HCT116 (cell line): ENCODE measurements at regions not wholly inside any gene's neighbourhood (a gene's known extent, or its start where the extent isn't known, plus 50 kb on each side); places are given as distances from the start of the nearest gene placed in this dataset.

Experiments used
- ATAC-seq: fragments of 200-7000 bp; cut with Tn5 transposase; 2 replicates; pipeline ENCODE4 v1.9.1; 2020; ENCODE audit warnings: mild to moderate bottlenecking, moderate library complexity
- BruUV-seq: library from RNA; stranded (reverse); fragments of 400-500 nt; replicated peaks from 2 replicates; lab custom pipeline; 2021; lab: Mats Ljungman, UMichigan
- CTCF ChIA-PET: fragments of 300-600 bp; sonication (Branson Sonifier 250); formaldehyde crosslinking; loops from one replicate; lab custom pipeline; 2021; ENCODE audit warnings: antibody characterized with exemption; lab: Charles Lee
- POLR2A ChIA-PET: fragments of 300-600, 350-600 bp; sonication (Branson Sonifier 250); formaldehyde crosslinking; loops from one replicate; lab custom pipeline; 2021; ENCODE audit warnings: antibody characterized with exemption; lab: Charles Lee
- RAD21 ChIA-PET, 2 experiments: fragments of 300-600 bp; sonication (Branson Sonifier 250); formaldehyde crosslinking; loops; one replicate each; lab custom pipeline; 2023; ENCODE audit warnings: low total read pairs in 2 of 2; ENCODE audit not compliant: uncharacterized antibody in 2 of 2, unreplicated experiment in 2 of 2, low non-redundant PET in 1 of 2; lab: Charles Lee
- DNase-seq: peaks from one replicate; pipeline ENCODE4 v3.0.0-alpha.2; 2010; ENCODE audit warnings: low read depth, low spot score
- H2AFZ ChIP-seq: fragments of 200-600 bp; shearing (Covaris generic), sonication (generic); 2 replicates; pipeline ENCODE4 v1.6.1; 2017; ENCODE audit warnings: low read depth, mixed run types, mixed read lengths, antibody characterized with exemption, low read length; ENCODE audit not compliant: poor library complexity, severe bottlenecking
- H3K27ac ChIP-seq: 2 replicates; pipeline ENCODE4 v1.5.1; 2012; ENCODE audit warnings: low read depth, low read length
- H3K27me3 ChIP-seq: fragments of 200-600 bp; sonication (generic); 2 replicates; pipeline ENCODE4 v1.6.1; 2016; ENCODE audit warnings: mixed run types, low read length, mixed read lengths; ENCODE audit not compliant: insufficient read depth
- H3K36me3 ChIP-seq, 2 experiments: fragments of 200-500 bp in 1 of 2; fragments of 200-600 bp in 1 of 2; sonication (Bioruptor generic) in 1 of 2; sonication (generic) in 1 of 2; 2 replicates each; pipeline versions ENCODE4 v1.5.1 to v1.6.1; 2014 to 2016; ENCODE audit warnings: low read length in 2 of 2, inconsistent platforms in 1 of 2, mixed read lengths in 1 of 2, mixed run types in 1 of 2; ENCODE audit not compliant: insufficient read depth in 2 of 2, control insufficient read depth in 1 of 2
- H3K4me1 ChIP-seq, 2 experiments: fragments of 200-600 bp in 1 of 2; sonication (generic) in 1 of 2; 2 replicates each; pipeline versions ENCODE4 v1.5.1 to v1.6.1; 2012 to 2017; ENCODE audit warnings: low read length in 2 of 2, inconsistent platforms in 1 of 2, mild to moderate bottlenecking in 1 of 2, mixed read lengths in 1 of 2, mixed run types in 1 of 2, moderate library complexity in 1 of 2; ENCODE audit not compliant: insufficient read depth in 2 of 2, control insufficient read depth in 1 of 2
- H3K4me2 ChIP-seq: fragments of 200-600 bp; sonication (generic); 2 replicates; pipeline ENCODE4 v1.6.1; 2017; ENCODE audit warnings: mixed run types, low read length, mixed read lengths
- H3K4me3 ChIP-seq, 2 experiments: fragments of 200-600 bp in 1 of 2; sonication (generic) in 1 of 2; replicated peaks in 1 of 2; 2 replicates each; pipeline ENCODE4 v1.5.1; 2011 to 2016; ENCODE audit warnings: low read length in 2 of 2, control low read depth in 1 of 2, low read depth in 1 of 2, mild to moderate bottlenecking in 1 of 2, mixed read lengths in 1 of 2, mixed run types in 1 of 2
- H3K79me2 ChIP-seq: fragments of 200-600 bp; sonication (generic); 2 replicates; pipeline ENCODE4 v1.6.1; 2017; ENCODE audit warnings: mild to moderate bottlenecking, mixed run types, low read length, moderate library complexity, mixed read lengths; ENCODE audit not compliant: insufficient read depth
- H3K9ac ChIP-seq: fragments of 200-600 bp; sonication (generic); 2 replicates; pipeline ENCODE4 v1.6.1; 2016; ENCODE audit warnings: low read length, mixed read lengths
- H3K9me2 ChIP-seq: fragments of 200-600 bp; sonication (generic), shearing (Covaris generic); 2 replicates; pipeline ENCODE4 v1.6.1; 2017; ENCODE audit warnings: mixed run types, mild to moderate bottlenecking, moderate library complexity; ENCODE audit not compliant: insufficient read depth
- H3K9me3 ChIP-seq, 2 experiments: fragments of 200-500 bp in 1 of 2; fragments of 200-600 bp in 1 of 2; sonication (Bioruptor generic) in 1 of 2; sonication (generic) in 1 of 2; 2 replicates each; pipeline ENCODE4 v1.6.1; 2014 to 2017; ENCODE audit warnings: low read length in 2 of 2, mixed read lengths in 2 of 2, inconsistent platforms in 1 of 2, low read depth in 1 of 2, mild to moderate bottlenecking in 1 of 2, mixed run types in 1 of 2, moderate library complexity in 1 of 2; ENCODE audit not compliant: control insufficient read depth in 1 of 2, insufficient read depth in 1 of 2
- H4K20me1 ChIP-seq: fragments of 200-600 bp; sonication (generic), shearing (Covaris generic); 2 replicates; pipeline ENCODE4 v1.6.1; 2017; ENCODE audit warnings: mixed run types, mild to moderate bottlenecking, moderate library complexity; ENCODE audit not compliant: insufficient read depth
- CBX3 ChIP-seq: IDR thresholded peaks from 2 replicates; pipeline ENCODE4 v1.6.1; 2012; ENCODE audit warnings: low read depth
- CEBPB ChIP-seq: IDR thresholded peaks from 2 replicates; pipeline ENCODE4 v1.6.1; 2012; ENCODE audit warnings: low read depth
- EGR1 ChIP-seq: IDR thresholded peaks from 2 replicates; pipeline ENCODE4 v1.6.1; 2012; ENCODE audit warnings: low read depth
- ELF1 ChIP-seq: IDR thresholded peaks from 2 replicates; pipeline ENCODE4 v1.6.1; 2012; ENCODE audit warnings: low read depth, borderline replicate concordance
- EZH2 ChIP-seq: fragments of 200-600 bp; sonication (generic); IDR thresholded peaks from 2 replicates; pipeline ENCODE4 v1.6.1; 2017; ENCODE audit warnings: antibody characterized with exemption, mixed run types
- FOSL1 ChIP-seq: IDR thresholded peaks from 2 replicates; pipeline ENCODE4 v1.6.1; 2012; ENCODE audit warnings: low read depth
- JUND ChIP-seq: IDR thresholded peaks from 2 replicates; pipeline ENCODE4 v1.6.1; 2012
- POLR2A ChIP-seq: IDR thresholded peaks from 2 replicates; pipeline ENCODE4 v1.7.0; 2011; ENCODE audit warnings: borderline replicate concordance; ENCODE audit not compliant: insufficient read depth, insufficient read length; ENCODE audit errors: extremely low read depth
- POLR2AphosphoS5 ChIP-seq: IDR thresholded peaks from 2 replicates; pipeline ENCODE4 v1.6.1; 2011; ENCODE audit warnings: mild to moderate bottlenecking, low read depth, low read length, moderate library complexity
- RAD21 ChIP-seq: IDR thresholded peaks from 2 replicates; pipeline ENCODE4 v1.6.1; 2012; ENCODE audit warnings: low read depth, mild to moderate bottlenecking
- SIN3A ChIP-seq: IDR thresholded peaks from 2 replicates; pipeline ENCODE4 v1.6.1; 2012; ENCODE audit warnings: low read depth
- SRF ChIP-seq: IDR thresholded peaks from 2 replicates; pipeline ENCODE4 v1.6.1; 2012; ENCODE audit warnings: low read depth
- TCF7L2 ChIP-seq: IDR thresholded peaks from 2 replicates; pipeline ENCODE4 v1.7.0; 2011; ENCODE audit warnings: borderline replicate concordance, inconsistent platforms; ENCODE audit not compliant: insufficient read depth, insufficient read length; ENCODE audit errors: extremely low read depth
- ZFX ChIP-seq: fragments of 450-650 bp; IDR thresholded peaks from 2 replicates; pipeline ENCODE4 v1.6.1; 2017
- ZNF274 ChIP-seq: fragments of 200-500 bp; sonication (Bioruptor generic); IDR thresholded peaks from 2 replicates; pipeline ENCODE4 v1.6.1; 2014; ENCODE audit warnings: mild to moderate bottlenecking, low read depth, low read length, inconsistent platforms
- intact Hi-C: fragments of 100-400 bp; cut with micrococcal nuclease; formaldehyde crosslinking; loops from 2 replicates; pipeline ENCODE4 v1.10.0; 2022
- TF ChIP-seq, protein P1 (sequence below): IDR thresholded peaks from 2 replicates; pipeline ENCODE4 v1.6.1; 2012
- TF ChIP-seq, protein P2 (sequence below): IDR thresholded peaks from 2 replicates; pipeline ENCODE4 v1.6.1; 2012
- TF ChIP-seq, protein P3 (sequence below): IDR thresholded peaks from 2 replicates; pipeline ENCODE4 v1.6.1; 2011; ENCODE audit warnings: mild to moderate bottlenecking, low read length, moderate library complexity; ENCODE audit not compliant: insufficient replicate concordance; ENCODE audit errors: extremely low read depth

DNA sequence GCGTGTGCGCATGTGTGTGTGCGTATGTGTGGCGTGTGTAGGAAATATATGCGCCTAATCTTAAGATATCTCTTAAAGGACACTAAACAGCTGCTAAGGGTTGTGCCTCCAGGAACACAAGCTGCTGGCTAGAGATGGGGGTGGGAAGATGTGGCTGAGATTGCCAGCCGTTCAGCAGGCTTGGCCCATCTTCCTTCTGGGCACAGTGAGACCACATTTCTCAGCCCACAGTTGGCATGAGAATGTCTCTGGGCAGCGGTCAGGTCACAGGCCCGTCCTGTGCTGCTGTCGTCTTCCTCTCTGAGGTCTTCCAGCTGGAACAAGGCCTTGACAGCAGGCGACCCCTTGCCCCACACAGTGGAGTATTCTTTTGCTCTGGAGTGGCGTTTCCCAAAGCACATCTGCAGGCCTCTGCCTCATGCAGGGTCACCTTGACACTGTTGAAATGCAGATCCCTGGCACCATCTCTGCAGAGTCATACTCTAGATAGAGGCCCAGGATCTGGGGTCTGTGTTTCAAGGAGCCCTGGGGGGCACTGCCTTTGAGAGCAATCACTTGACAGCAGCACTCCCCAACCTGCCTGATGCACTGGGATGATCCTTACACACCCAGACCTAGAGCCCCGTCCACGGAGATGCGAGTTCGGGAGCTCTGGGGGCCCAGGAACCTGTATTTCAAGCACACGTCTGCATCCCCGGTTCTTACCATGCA is 335.5 kb upstream of the SFSWAP start:
- DNase-seq (no peak), ATAC-seq (no peak)
- ChIA-PET CTCF (no interaction called here), RAD21 (no interaction called here), POLR2A (no interaction called here)
- no peaks in the 10 kb centered on the region for H3K4me1 ChIP-seq
- H3K9me3 ChIP-seq: no peaks in the 10 kb centered on the region
- H3K36me3 ChIP-seq: no peaks in the 10 kb centered on the region
- no peaks in the 10 kb centered on the region for H4K20me1 ChIP-seq
- H3K27ac ChIP-seq: no peak overlapping the region
- H3K79me2 ChIP-seq: no peaks in the 10 kb centered on the region
- intact Hi-C loops: no loop called here
- H3K4me3 ChIP-seq: no peak overlapping the region
- peaks cover 9% of the 10 kb centered on the region; the same call in 1 of the 2 replicates for H3K27me3 ChIP-seq
- no TSS peak for BruUV-seq
- no peak overlapping the region for H2AFZ ChIP-seq
- no peaks in the 10 kb centered on the region for H3K9me2 ChIP-seq
- H3K9ac ChIP-seq: no peak overlapping the region
- H3K4me2 ChIP-seq: no peak overlapping the region
- TF ChIP-seq POLR2AphosphoS5 (no peak), SRF (no peak), RAD21 (no peak), ZNF274 (no peak), CEBPB (no peak), ELF1 (no peak), TCF7L2 (no peak), FOSL1 (no peak), JUND (no peak), EGR1 (no peak), ZFX (no peak), CBX3 (no peak), SIN3A (no peak), EZH2 (no peak), POLR2A (no peak)
- TF ChIP-seq, protein P1, sequence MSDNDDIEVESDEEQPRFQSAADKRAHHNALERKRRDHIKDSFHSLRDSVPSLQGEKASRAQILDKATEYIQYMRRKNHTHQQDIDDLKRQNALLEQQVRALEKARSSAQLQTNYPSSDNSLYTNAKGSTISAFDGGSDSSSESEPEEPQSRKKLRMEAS: no peak
- TF ChIP-seq, protein P2, sequence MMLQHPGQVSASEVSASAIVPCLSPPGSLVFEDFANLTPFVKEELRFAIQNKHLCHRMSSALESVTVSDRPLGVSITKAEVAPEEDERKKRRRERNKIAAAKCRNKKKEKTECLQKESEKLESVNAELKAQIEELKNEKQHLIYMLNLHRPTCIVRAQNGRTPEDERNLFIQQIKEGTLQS: no peak
- TF ChIP-seq, protein P3, sequence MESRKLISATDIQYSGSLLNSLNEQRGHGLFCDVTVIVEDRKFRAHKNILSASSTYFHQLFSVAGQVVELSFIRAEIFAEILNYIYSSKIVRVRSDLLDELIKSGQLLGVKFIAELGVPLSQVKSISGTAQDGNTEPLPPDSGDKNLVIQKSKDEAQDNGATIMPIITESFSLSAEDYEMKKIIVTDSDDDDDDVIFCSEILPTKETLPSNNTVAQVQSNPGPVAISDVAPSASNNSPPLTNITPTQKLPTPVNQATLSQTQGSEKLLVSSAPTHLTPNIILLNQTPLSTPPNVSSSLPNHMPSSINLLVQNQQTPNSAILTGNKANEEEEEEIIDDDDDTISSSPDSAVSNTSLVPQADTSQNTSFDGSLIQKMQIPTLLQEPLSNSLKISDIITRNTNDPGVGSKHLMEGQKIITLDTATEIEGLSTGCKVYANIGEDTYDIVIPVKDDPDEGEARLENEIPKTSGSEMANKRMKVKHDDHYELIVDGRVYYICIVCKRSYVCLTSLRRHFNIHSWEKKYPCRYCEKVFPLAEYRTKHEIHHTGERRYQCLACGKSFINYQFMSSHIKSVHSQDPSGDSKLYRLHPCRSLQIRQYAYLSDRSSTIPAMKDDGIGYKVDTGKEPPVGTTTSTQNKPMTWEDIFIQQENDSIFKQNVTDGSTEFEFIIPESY: no peak
